ENCODE measurements at regions not wholly inside any gene's neighbourhood (a gene's known extent, or its start where the extent isn't known, plus 50 kb on each side); places are given as distances from the start of the nearest gene placed in this dataset.
"Not testable (repeated sequence)": the region's sequence is repeated elsewhere in the genome, so short reads cannot be mapped to it uniquely, and the experiment has no call there.

DNA sequence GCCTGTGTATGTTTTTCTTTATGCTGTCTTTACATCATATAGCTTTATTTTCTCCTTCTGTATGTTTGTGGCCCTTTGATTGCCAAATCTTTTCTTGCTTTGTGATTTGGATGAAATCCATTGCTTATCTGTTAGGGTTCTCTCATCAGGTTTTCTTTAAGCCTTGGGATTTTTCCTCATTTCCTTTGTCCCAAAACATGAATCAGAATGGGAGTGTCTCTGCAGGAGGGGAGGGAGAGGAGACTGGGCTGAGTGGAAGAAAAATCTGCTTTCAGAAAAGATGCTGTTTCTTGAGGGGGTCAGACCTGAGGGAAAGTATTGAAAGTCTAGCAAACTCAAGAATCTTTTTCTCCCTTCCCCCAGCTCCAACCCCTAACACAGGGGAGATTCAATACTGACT, 758.0 kb upstream of the MMS22L start:
- DNase-seq: no peak

DNA sequence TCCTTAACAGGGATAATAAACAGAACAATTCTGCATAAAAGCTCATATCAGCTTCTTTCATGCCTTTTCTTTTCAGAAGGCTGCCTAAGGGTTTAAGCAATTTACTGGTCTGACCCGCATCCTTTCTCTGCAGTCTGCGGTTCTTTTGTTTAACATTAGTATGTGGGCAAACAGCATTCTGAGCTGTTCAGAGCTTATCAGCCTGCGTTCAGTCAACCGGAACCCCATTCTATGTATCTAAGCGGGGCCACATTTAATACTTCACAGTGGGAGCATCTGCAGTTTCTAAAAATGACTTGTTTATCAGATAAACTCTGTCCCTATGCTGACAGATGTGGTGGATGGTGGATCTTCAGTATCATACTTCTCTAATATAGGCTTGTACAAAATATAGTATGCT, 758.9 kb upstream of the MMS22L start:
- DNase-seq: no peak

- DNase-seq: no peak
These were observed 761.1 kb upstream of the MMS22L start for GRCh38 chr6:98044151-98044561.

DNA sequence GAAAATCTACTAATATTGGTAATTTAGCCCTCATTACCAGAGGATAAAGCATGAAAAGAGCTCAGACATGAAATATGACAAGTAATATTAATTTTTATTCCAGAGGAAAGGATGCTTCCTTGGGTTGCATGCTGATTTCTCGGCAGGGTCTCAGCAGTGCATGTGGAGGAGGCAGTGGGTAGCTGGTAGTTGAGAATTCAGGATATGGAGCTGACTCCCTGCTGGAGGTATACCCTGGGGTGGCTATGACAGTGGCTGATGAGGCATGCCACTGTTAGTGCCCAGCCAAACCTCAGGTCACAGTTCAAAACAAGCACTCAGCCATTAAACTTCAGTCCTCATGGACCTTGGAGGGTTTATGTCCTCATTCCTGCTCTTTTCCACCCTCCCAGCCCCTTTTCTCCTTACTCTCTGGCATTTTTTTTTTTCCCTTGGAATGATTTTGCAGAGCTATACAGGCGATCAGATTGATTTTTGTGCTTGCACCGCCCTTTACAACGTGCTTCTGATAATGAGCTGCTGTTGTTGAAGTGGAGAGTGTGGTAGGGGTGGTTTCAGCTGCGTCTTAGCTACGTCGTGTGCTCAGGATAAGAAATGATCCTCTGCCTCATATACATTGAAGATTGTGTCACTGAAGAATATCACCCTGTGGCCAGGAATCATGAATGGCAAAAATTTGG, 761.9 kb upstream of the MMS22L start:
- no peak for DNase-seq

GRCh38 chr6:98047164-98047563, 764.1 kb upstream of the MMS22L start:
- DNase-seq: no peak

- DNase-seq: peak in 1 of 2 donors; percentile 13
These were observed 764.9 kb upstream of the MMS22L start for GRCh38 chr6:98047871-98048270.

GRCh38 chr6:98054453-98054852, 771.4 kb upstream of the MMS22L start:
- no peak for DNase-seq

GRCh38 chr6:98056955-98057354, 773.9 kb upstream of the MMS22L start:
- no peak for DNase-seq

GRCh38 chr6:98067375-98067774, 767.0 kb upstream of the POU3F2 start:
- no peak for DNase-seq

DNA sequence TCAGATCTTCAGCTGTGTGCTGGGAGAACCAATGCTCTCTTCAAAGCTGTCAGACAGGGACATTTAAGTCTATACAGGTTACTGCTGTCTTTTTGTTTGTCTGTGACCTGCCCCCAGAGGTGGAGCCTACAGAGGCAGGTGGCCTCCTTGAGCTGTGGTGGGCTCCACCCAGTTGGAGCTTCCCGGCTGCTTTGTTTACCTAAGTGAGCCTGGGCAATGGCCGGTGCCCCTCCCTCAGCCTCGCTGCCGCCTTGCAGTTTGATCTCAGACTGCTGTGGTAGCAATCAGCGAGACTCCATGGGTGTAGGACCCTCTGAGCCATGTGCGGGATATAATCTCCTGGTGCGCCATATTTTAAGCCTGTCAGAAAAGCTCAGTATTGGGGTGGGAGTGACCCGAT, 745.8 kb upstream of the POU3F2 start:
- not testable (repeated sequence) for DNase-seq

- no peak for DNase-seq
These were observed 742.0 kb upstream of the POU3F2 start for GRCh38 chr6:98092331-98092730.

DNA sequence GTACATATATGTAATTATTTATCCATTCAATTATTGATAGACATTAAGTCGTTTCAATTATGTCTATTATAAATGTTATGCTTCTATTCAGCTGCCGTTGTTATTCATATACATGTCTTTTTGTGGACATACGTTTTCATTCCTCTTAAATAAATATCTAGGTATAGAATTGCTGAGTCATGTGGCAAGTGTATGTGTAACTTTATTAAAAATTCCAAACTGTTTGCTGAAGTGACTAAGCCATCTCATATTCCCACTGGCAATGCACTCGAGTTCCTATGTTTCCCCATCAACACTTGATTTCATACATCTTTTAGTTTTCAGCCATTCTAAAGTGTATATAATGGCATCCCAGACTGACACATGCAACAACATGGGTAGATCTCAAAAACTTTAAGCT, 739.7 kb upstream of the POU3F2 start:
- no peak for DNase-seq

DNA sequence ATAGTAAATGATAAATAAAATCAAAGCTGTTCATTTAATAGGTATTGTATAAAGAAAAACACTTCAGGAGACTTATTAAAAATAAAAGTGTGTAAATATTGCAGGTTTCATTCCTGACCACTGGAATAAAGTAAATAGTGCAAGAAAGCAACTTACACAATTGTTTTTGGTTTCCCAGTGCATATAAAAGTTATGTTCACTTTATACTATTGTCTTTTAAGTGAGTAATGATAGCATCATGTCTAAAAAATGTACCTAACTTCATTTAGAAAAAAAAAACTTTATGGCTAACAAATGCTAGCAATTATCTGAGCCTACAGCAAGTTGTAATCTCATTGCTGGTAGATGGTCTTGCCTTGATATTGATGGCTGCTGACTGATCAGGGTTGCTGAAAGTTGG, 726.6 kb upstream of the POU3F2 start:
- DNase-seq: no peak

DNA sequence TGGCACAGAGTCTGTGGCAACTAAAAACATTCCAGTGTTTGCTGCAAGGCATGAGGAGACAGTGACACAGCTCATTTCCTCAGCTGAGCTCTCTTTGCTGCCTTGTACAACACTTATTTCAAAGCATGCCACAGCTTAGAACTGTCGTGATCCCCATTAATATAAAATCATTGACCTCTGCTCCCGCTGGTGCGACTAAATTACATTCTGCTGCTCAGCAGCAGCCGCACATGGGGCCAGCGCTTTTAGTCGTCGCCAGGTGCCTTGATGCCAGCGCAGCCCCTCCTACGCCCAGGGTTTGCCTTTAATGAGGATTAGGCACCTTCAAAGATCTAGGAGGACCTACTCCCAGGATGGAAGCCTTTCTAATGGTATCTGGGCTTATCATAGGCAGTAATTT, 717.9 kb upstream of the POU3F2 start:
- no peak for DNase-seq

DNA sequence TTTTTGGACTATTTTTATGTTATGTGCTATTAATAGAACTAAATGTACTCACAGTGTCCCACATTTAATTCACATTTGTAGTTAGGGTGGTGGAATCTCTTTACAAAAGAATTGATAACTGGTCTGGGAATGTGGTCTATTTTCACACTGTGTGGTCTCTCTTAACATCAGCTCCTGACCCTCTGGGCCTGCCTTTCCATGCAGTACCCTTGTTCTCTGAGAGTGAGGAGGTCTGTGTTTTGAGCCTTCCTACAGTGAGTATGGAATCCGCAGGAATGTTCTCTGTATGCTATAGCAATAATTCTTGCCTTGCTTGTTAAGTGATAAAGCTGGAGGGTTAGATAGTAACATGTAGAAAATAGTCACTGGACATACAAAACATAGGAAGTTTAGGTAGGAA, 717.3 kb upstream of the POU3F2 start:
- DNase-seq: no peak

- DNase-seq: no peak
These were observed 715.9 kb upstream of the POU3F2 start for GRCh38 chr6:98118397-98119045.

GRCh38 chr6:98124171-98124570, 710.2 kb upstream of the POU3F2 start:
- no peak for DNase-seq

DNA sequence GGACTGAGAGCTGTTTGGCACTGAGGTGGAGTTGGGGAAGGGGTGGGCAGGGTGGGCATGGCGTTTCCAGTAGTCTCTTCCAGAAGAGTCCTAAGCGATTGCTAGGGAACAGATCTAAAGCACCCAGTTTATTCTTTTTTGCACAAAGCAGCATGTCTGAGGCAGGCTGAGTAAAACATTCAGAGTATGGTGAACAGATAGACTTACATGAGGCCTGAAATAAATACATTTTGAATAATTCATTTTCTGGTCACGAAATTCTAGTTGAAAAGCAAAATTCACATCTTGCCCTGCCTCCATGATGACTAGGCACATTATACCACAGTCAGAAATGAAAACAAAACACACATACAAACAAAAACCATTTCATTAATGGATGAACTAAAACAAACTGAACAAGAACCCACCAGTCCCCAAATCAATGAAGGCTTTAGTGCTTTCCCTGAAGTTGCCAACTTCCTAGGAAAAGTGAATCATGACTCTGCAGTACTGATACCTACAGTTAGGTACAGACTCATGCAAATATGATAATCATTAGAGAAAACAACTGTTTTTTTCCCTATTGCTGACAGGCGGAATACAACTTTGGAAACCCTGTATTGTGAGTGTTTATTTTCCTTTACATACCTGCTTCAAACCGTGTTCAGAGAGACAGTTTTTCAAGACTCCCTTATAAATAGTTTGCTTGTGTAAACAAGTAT, 702.9 kb upstream of the POU3F2 start:
- DNase-seq: no peak

DNA sequence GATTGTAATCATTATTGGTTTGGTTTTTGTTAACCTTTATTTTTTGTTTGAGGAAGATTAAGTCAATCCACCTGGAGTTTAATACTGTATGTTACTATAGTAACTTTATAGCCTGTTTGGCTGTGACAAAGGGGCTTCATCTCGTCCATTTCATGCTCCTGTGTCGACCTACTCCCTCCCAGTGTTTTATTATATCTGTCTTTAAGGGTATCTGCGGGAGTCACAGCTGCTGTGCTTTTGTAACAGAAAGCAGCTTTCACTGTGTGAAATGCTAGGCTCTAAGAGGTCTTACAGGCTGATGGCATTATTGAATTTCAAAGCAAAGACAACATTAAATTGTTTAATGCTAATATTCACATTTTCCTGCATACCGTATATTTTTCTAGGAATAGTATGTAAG, 698.0 kb upstream of the POU3F2 start:
- DNase-seq: no peak

DNA sequence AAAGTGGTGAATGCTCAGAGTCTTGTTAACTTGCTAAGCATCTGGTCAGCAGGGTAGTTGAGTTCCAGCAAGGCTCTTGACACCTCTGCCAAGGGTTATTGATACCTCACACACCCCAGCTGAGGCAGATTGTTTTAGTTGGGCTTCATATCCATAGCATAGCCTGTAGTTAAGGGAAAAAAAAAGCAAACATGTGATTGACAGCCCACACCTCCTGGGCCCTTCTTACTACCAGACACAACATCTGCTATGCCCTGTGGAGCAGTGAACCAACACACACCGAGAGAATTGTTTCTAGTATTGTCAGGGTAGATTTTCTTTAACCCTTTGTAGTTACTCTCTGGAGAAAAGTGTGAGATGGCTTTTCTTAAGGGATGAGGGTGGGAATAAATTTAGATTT, 697.0 kb upstream of the POU3F2 start:
- DNase-seq: no peak

DNA sequence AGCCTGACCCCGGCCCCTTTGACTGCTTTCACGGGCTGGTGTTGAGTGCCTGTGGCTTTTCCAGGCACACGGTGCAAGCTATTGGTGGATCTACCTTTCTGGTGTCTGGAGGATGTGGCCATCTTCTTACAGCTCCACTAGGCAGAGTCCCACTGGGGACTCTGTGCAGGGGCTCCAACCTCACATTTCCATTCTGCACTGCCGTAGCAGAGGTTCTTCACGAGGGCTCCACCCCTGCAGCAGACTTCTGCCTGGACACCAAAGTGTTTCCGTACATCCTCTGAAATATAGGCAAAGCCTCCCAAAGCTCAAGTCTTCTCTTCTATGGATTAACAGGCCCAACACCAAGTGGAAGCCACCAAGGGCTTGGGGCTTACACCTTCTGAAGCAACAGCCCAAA, 691.5 kb upstream of the POU3F2 start:
- no peak for DNase-seq

- no peak for DNase-seq
These were observed 687.7 kb upstream of the POU3F2 start for GRCh38 chr6:98146656-98147055.

DNA sequence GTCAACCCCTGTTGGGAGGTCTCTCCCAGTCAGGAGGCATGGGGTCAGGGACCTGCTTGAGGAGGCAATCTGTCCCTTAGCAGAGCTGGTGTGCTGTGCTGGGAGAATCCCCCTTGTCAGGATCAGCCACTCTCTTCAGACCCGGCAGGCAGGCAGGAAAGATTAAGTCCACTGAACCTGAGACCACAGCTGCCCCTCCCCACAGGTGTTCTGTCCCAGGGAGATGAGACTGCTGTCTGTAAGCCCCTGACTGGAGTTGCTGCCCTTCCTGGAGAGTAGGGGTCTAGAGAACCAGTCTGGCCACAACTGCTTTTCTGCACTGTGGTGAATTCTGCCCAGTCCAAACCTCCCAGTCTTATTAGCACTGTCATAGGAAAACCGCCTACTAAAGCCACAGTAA, 677.8 kb upstream of the POU3F2 start:
- no peak for DNase-seq

DNA sequence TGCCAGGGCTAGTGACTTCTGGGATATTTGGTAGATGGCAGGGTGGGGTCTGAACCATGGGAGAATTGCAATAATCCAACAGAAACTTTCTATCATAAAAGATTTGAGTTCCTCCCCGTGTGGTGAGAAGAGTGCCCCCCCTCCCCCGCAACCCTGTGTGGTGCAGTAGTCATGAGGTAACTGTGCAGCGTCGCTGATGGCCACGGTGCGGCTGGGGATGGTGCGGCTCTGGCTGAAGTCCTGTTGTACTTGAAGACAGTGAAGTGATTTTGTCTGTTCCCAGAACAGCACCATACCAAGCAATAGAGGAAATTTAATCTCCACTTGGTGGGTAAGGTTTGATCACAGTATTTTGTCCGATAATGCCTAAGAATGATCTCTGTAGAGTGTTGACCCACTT, 654.8 kb upstream of the POU3F2 start:
- no peak for DNase-seq
